ENCODE measurements at regions not wholly inside any gene's neighbourhood (a gene's known extent, or its start where the extent isn't known, plus 50 kb on each side); places are given as distances from the start of the nearest gene placed in this dataset.
"Not testable (repeated sequence)": the region's sequence is repeated elsewhere in the genome, so short reads cannot be mapped to it uniquely, and the experiment has no call there.

DNA sequence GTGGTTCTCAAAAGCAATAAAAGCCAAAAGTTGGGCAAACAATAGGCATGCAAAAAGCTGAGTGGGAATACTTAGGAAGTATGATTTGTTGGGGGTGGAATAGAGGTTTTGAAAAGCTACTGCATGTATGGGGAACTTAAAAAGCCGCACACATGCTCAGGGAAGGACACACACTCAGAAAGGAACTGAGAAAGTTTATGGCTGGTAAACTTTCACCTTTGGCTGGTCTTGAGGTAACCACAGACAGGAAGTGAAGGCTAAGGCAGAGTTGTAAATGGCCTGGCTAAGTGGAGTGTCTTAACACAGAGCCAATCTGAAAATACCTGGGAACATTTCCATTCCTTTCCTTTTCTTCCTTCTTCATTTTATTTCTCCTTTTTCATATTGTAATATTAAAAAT is 134.5 kb upstream of the EXOC2 start:
- DNase-seq: no peak
- ATAC-seq: no peak
- intact Hi-C loops (cut with DNase I): no loop called here

- ATAC-seq: peak; percentile 34 to 41
- intact Hi-C loops (cut with DNase I): no loop called here
These were observed 126.2 kb upstream of the EXOC2 start for GRCh38 chr6:819122-819521.

DNA sequence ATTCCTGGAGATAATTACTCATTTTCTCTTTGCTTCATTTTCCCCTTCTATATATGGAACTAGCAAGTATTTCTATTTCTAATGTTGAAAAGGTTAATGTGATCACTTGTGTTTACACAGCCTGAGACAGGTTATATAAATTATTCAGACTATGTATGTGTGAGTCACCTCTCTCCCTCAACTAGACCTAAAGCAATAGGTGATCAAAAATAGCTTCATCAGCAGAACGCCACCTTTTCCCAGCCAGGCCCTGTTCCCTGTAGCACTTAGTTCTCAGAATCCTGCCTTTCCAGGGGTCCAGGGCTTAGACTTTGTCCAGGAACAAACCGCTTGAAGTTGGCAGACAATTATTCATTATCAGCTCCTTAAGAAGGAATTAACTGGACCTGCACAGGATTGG is 125.3 kb upstream of the EXOC2 start:
- ATAC-seq: no peak

More at GRCh38 chr6:819122-819521, 126.2 kb upstream of the EXOC2 start:
- no peak for DNase-seq

DNA sequence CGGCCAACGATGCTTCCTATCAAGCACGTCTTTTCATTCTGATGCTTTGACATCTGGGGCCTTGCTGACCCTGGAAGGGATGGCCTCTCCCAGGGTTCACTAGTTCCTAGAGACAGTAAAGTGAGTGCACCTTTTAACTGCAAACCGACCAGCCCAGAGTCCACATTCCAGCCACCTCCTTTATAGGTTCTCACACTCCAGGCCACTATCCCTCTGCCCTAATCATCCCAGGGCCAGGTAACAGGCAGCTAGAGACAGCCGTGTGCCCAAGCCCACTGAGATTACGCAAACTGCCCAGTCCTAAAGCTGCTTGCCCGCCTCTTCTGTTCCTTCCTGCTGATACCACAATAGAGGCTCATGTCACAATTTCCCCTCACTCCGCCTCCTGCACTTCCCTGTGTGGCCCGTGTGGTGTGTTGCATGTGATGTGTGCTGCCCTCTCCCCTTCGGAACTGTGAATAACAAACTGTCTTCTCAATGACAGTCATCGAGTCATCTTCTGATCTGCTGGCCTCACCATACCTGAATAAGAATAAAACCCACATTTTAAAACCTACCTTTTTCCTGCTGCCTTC is 123.7 kb upstream of the EXOC2 start:
- no peak for ATAC-seq
- intact Hi-C loops (cut with DNase I): no loop called here
- DNase-seq: no peak

More for the DNA sequence above, 125.3 kb upstream of the EXOC2 start:
- no peak for DNase-seq
- intact Hi-C loops (cut with DNase I): no loop called here

GRCh38 chr6:815348-815738 is 122.4 kb upstream of the EXOC2 start:
- DNase-seq: no peak
- no peak for ATAC-seq
- intact Hi-C loops (cut with DNase I): no loop called here

DNA sequence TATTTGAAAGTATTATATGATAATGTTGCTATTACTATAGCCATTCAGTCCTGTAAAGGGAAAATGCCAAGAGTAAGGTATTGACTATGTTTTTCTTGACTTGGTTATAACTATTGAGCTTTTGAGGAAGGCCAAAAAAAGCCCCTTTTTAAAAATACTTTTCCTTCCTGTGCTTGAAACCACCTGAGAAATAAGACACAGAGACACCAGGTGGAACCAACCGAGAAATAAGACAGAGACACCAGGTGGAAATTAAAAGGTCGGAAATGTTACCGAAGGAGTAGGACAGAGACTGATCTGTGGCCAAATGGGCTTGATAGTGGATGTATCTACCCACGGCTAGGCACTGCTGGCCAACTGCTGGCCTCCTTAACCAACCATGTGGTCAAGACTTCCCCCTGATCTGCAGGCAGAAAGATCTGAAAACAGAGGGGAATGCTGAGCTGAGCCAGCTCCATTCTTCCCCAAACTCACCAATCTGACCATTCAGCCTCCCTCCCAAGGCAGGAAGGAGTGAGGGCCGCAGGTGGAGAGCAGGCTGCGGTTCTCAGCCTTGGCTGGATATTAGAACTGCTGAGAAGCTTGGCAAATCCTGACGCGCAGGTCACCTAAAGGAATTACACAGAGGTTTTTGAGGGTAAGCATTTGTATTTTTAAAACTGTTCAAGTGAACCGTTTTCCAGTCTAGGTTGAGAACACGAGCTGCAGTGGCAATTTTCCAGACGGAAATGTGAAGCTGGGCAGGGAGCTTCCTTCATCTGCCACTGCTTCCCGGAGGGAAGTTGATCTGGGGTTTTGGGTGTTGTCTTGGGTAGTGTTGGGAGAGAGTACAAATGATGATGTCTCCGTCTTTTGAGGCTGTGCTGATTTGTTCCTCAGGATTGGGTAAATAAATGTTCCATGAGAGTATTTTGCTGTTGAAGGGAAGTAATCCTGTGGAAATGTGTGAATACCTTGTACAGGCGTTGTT is 121.7 kb upstream of the EXOC2 start:
- intact Hi-C loops (cut with DNase I): no loop called here
- ATAC-seq (no peak), DNase-seq (no peak)

GRCh38 chr6:811831-812230 is 118.9 kb upstream of the EXOC2 start:
- DNase-seq (no peak), ATAC-seq (no peak)
- intact Hi-C loops (cut with DNase I): no loop called here

DNA sequence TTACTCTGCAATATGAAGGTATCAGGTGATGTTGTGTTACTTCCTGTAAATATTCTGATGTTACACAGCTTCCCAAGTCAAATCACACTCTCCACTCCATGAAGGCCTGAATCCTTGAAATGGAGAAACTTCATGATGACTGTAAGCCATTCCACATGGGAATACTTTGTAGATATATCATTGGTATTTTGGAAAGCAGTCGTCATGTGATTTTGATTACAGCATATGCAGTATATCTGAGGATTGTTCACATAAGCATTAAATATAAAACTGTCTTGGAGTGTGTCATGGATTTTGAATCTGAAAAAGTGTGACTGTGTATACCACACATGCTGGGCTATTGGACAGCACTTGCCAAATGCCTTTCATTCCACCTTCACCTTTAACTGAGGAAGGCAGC is 118.3 kb upstream of the EXOC2 start:
- intact Hi-C loops (cut with DNase I): no loop called here
- ATAC-seq (no peak), DNase-seq (no peak)

GRCh38 chr6:804771-805170 is 111.8 kb upstream of the EXOC2 start:
- no peak for DNase-seq
- intact Hi-C loops (cut with DNase I): no loop called here
- ATAC-seq: no peak

- intact Hi-C loops (cut with DNase I): no loop called here
- DNase-seq: no peak
- ATAC-seq: no peak
These were observed 111.4 kb upstream of the EXOC2 start for GRCh38 chr6:804317-804716.

DNA sequence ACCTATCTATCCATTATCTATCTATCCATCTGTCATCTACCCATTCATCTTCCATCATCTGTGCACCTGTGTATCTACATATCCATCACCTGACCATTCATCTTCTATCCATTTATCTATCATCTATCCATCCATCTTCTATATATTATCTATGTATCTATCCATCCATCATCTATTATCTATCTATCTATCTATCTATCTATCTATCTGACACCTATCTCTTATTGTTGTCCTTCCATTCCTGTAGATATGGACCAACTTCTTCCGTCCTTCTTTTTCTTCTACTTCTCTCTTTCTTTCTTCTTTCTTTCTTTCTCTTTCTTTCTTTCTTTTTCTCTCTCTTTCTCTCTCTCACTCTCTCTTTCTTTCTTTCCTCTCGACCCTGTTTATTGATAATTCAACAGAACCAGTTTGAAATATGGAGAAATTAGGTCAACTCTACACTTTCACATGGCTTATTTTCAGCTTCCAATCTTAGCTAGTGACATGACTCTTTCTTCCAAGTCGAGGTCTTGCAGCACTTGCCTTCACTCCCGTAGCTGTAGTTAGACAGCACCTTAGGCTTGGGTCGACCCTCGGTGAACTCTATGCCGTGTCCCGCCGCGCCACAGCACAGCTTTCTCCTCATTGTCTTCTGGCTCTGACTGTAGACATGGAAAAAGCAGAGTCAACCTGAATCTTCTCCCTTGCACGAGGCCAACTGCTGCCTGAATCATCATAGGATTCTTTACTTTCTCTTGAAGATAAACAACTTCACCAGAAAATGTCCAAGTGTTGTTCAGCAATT is 110.4 kb upstream of the EXOC2 start:
- no peak for ATAC-seq
- DNase-seq: no peak
- intact Hi-C loops (cut with DNase I): no loop called here

DNA sequence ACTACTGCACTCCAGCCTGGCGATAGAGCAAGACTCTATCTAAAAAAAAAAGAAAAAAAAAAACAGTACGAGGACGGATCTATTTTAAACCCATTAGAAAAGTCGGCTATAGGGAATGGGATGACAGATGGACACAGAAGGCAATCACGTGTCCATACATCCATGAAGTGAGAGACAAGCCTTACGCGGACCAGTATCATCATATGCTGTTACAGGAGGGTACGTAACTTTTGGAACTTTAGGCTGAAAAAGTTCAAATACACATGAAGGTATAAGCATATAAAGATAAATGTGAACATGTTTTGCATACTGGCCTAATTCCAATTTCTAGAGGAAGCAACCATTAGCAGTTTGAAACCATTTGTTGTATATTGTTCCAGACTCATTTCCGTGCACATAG is 109.8 kb upstream of the EXOC2 start:
- ATAC-seq (no peak), DNase-seq (no peak)
- intact Hi-C loops (cut with DNase I): no loop called here

GRCh38 chr6:802223-802622 is 109.3 kb upstream of the EXOC2 start:
- ATAC-seq; intact Hi-C loops (cut with DNase I); DNase-seq: not testable (repeated sequence)

- DNase-seq: no peak
- ATAC-seq: no peak
- intact Hi-C loops (cut with DNase I): loop anchor here (5.0 to 10.0 kb wide), 3 partner anchors 175 to 598 kb away; no protein-coding TSS in a partner anchor
These were observed 106.8 kb upstream of the EXOC2 start for GRCh38 chr6:799769-800168.

DNA sequence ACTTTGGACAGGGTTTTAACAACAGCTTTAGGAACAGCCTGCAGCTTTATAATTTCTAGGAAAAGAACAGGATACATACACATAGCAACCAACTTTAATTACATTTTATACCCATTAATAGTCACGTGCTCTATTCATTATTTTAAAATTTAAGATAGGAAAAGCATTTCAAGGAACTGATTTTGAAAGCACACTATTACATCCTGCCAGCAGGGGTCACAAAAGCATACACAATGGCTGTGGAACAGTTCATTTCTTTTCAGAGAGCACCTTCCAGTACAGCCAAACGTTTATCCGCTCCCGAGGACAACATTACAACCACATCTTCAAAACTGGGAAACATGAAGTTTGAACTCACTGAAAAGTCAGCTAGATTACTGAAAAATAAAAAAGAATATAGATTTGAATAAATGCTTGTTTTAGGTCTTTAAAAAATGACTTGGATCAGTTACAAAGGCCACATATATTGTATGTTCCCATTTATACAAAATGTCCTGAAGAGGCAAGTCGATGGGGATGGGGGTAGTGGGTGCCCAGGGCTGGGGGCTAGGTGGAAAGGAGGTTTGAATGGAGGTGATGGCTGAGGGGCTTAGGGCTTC is 104.6 kb upstream of the EXOC2 start:
- ATAC-seq (peak in 1 of 2 donors; percentile 37), DNase-seq (peak; percentile 29)
- intact Hi-C loops (cut with DNase I): loop anchor here (2.0 to 10.0 kb wide), 4 partner anchors 173 to 600 kb away; no protein-coding TSS in a partner anchor

DNA sequence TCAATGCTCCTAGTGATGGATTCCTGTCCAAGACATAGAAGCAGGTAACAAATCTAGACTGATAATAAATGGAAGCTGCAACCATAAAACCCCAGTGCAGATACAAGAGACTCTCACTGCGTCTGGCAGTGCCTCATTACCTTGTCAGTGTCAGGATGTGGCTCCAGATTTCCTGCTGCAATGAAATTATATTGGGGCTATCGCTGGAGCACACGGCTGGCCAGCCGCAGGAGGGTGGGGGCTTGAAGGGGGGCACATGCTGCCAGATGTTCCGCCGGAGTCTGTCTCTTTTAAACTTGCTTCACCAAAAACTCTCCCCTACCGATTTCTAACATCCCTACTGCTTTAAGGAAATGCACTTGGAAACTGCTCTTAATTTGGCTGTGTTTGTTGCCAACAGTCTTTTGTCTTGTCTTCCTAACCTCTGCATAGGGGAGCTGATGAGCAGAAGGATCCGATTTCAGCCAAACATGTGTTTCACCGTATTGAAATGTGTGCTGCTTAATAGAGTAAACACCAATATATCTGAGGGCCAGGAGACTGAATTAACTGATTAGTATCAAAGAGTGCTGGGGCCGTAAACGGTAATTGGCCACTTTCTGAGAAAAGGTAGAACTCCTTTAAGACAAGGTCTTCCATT is 102.2 kb upstream of the EXOC2 start:
- intact Hi-C loops (cut with DNase I): loop anchor here (5.0 to 10.0 kb wide), 3 partner anchors 170 to 602 kb away; no protein-coding TSS in a partner anchor
- DNase-seq (no peak), ATAC-seq (no peak)

DNA sequence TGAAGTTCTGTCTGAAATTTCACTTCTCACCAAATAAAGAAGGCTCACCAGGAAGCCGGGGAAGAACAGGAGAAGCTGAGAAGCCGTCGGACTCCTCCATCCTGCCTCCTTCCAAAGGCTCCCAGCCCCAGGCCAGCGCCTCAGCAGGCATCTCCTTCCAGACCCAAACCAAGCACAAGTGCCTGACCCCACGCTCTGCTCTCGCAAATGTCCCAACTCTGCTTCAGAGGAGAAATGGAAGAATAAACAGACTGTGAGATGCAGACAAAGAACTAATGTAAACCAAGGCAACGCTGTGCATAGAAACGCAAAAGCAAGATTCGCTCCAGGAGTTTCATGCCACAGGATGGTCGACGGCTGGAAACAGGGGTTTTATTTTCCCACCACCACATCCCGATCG is 100.3 kb upstream of the EXOC2 start:
- intact Hi-C loops (cut with DNase I): loop anchor here in 1 of 2 donors (10.0 kb wide), 1 partner anchor 168 kb away; no protein-coding TSS in a partner anchor
- ATAC-seq: no peak
- no peak for DNase-seq

DNA sequence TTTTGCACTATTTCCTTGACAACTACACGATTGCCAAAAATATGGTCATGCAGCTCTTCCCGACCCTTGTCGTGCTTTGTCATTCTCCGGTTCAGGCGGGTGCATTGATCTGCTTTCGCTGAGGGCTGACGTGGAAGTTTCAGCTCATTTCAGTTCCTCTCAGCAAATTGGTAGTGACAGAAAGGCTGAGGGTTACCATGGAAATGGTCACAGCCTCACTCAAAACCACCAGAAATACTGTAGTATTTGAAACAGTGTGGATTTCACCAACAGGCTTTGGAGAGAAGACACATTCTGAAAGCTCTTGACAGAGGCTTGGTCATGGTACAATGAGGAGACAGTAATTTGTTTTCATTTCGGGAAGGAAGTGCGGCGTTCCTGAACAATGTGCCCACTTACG is 99.7 kb upstream of the EXOC2 start:
- intact Hi-C loops (cut with DNase I): loop anchor here in 1 of 2 donors (10.0 kb wide), 1 partner anchor 168 kb away; no protein-coding TSS in a partner anchor
- DNase-seq (no peak), ATAC-seq (no peak)

GRCh38 chr6:788058-788457 is 95.1 kb upstream of the EXOC2 start:
- intact Hi-C loops (cut with DNase I): loop anchor here in 1 of 2 donors (5.0 kb wide), 1 partner anchor 196 kb away; no protein-coding TSS in a partner anchor
- DNase-seq (no peak), ATAC-seq (no peak)

All from left cardiac atrium (tissue), 4 donors.